HG02610 (cell line): ENCODE measurements at regions not wholly inside any gene's neighbourhood (a gene's known extent, or its start where the extent isn't known, plus 50 kb on each side); places are given as distances from the start of the nearest gene placed in this dataset.

Experiments
- ATAC-seq: cut with Tn5 transposase; IDR thresholded peaks from one replicate; pipeline ENCODE4 v1.9.1; 2021; ENCODE audit warnings: mild to moderate bottlenecking, moderate library complexity; ENCODE audit not compliant: unreplicated experiment

DNA sequence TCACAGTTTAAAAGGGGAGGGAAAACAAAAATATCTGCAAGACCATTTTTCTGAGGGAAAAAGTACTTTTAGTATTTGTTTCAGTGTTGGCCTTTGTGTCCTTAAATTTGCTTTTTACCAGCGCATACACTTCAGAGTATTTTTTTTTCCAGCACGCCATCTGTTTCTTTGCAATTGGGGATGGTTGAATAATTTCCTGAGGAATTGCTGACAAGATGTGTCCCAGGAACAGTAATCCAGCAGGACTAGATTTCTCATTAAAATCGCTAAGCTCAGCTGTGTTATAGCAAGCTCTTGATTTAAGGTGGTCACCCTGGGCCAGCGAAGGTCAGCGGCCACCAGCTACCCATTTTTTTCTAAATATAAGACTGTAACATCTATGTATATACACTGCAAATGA, 156.9 kb upstream of the RHOBTB1 start:
- ATAC-seq: no peak

DNA sequence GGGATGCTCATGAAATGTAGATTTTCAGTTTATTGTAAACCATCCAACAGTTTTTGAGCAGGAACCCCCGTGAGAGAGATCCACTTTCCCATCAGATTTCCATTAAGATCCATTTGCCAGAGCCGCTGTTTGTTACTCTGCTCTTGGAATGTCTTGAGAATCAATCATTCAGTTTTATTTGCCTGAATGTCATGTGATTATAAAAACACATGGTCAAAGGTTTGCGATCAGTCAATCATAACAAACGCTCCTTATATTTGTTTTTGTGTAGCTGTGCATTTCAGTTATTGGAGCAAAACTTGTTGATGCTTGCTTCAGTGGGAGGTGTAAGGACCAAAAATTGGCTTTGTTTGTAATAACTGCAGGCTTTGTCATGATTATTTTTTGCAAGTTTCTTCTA, 155.8 kb upstream of the RHOBTB1 start:
- ATAC-seq: no peak

DNA sequence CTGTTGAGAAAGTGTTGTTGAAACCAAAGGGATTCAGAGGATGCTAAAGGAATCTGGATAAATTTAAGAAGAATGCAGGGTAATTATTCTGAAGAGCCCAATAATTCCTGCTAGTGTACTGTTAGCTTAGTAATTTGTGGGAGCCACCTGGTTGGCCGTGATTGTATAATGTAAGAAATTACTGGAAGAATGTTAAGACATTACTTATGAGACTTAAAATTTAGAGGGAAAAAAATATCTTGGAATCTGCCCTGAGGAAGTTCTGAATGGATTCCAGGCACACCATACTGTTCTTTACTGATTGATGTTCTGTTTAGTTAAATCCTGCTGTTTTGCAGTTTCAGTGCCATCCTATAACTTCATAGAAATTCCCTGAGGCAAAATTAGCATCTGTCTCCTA, 155.0 kb upstream of the RHOBTB1 start:
- no peak for ATAC-seq

DNA sequence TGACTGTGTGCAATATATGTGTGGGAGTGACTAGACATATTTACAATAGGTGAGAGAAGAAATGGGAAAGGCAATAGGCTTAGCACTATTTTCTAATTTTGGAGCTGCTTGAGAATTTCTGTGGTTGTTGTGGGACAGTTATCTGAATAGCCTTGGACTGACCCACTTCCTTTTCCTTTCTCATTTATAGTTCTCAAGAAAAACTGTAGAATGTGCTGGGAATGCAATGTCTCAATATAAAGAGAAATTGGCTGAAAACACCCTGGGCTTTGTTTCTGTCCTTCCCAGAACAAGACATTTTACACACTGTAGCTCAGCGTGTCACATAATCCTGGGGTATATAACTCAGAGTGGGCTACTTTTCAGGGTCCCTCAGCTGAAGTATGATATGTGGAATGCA, 153.0 kb upstream of the RHOBTB1 start:
- ATAC-seq: no peak

DNA sequence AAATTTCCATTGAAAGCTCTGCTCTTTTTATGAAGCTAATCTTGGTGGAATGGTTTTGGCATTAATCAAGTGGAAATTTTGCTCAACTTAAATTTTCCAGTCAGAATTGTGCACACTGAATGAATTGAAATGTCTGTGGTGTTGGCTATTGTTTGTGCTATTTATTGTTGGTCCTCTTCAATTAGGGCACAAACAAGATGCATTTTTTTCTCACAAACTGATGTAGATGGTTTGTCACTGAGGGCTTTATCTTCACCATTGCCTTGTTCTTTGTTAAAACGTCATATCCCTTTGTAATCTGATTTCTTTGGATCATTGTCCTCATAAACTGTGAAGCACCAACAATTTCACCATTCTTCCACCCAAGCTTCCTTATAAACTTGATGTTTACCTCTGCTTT, 152.1 kb upstream of the RHOBTB1 start:
- ATAC-seq: no peak

DNA sequence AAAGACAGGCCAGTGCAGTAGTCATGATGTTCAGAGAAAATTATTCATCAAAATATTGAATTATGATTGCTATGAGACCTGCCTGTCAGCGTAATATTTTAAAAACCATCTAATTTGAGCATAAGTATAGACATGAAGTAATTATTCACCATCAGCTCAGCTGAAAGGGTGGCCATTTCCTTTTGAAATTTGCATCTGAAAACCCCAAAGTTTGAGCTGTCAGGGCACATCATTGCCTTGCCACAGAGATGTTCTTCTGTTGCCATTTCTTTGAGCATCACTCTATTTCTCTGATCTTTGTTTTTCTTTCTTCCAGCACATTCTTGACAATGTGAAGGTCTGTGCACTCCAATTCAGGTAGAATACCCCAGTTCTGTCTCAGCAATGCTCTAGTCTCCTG, 147.5 kb upstream of the RHOBTB1 start:
- ATAC-seq: no peak

DNA sequence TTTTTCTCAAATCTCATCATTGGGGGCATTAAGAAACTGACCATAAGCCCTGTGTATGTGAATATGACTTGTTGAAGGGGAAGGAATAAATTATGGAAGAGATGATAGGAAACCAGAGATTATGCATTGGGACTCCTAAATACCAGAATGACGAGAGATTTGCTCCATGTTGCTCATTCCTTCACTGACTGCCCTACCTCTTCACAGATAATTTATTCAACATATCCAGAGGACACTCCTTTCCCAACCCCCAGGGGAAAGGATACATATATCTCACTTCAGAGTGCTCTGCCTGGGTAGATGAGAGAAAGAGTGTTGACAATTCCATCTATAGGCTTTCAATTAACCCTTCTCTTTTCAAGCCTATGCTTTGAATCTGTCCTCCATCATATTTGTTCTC, 145.3 kb upstream of the RHOBTB1 start:
- no peak for ATAC-seq

DNA sequence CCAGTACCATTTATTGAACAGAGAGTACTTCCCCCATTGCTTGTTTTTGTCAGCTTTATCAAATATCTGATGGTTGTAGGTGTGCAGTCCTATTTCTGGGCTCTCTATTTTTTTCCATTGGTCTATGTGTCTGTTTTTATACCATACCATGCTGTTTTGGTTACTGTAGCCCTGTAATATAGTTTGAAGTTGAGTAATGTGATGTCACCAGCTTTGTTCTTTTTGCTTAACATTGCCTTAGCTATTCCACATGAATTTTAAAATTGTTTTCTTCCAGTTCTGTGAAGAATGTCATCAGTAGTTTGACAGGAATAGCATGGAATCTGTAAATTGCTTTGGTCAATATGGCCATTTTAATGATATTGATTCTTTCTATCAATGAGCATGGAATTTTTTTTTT, 140.5 kb upstream of the RHOBTB1 start:
- no peak for ATAC-seq

DNA sequence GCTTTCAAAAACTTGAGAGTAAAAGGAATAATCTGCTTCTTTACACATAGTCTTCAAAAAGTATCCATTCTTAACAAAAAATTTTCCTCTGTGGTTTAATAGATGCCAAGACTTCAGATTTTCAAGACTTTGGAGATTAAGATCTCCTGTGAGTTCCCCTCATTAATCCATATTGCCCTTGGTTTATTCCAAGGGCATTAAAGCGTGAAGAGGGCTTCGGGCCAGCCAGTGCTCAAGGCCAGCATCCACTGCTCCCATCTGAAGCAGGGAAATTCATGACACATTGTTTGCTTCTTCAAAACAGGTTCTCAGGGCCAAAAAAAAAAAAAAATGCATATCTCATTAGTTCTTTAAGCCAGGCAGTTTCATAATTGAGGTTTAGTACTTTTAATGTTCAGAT, 137.3 kb upstream of the RHOBTB1 start:
- no peak for ATAC-seq

DNA sequence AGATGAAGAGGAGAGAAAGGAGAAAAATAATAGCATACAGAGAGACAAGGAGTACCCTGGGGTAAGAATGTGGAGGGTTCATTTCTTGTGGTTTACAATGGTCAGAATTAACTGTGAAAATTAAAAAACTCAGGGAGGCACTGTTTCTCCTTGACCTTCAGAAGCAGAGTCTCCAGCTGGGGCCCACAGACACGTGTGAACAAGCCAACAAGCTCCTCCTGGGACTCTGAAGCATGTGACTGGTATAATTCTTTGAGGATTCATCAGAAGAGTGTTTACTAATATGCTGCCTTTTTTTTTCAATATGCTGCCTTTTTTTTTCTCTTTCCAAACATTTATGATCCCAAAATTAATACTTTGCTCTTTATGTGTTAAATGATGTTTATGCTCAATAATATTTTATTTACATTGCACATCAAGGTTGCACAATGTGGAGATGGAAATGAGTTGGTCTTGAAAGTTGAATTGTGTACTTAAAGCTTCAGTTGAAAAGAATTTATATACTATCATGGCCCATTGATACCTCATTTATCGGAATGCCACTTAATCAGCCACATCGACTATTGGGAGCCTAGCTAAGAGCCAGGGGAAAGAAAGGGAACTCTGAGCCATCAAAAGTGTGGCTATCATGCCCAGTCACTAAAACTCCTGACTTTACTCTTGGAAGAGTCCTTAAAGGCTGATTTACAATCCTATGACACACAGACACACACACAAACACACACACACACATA, 134.7 kb upstream of the RHOBTB1 start:
- no peak for ATAC-seq

DNA sequence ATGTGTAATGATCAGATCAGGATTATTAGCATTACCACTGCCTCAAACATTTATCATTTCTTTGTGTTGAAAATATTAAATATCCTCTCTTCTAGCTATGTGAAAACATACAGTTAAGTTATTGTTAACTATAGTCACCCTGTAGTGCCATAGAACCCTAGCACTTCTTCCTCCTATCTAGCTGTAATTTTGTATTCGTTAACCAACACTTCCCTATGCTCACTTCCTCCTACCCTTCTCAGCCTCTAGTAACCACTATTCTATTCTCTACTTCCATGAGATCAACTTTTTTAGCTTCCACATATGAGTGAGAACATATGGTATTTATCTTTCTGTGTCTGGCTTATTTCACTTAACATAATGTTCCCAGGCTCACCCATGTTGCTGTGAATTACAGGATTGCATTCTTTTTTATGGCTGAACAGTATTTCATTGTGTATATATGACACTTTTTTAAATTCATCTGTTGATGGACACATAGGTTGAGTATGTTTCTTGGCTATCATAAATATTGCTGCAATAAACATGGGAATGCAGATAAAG, 132.7 kb upstream of the RHOBTB1 start:
- no peak for ATAC-seq

DNA sequence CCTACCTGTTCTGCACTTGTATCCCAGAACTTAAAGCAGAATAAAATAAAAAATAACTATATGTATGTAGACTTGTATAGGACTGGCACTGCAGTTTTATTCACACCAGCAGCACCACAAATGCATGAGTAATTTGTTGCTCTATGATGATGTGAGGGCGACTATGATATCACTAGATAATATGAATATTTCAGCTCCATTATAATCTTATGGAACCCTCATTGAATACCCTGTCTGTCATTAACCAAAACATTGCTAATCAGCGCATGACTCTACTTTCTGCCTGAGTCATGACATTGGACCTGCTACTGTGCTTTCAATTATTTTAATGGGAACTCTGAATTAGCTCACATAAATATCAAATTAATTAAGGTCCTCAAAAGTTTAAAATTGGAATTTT, 129.4 kb upstream of the RHOBTB1 start:
- ATAC-seq: no peak

DNA sequence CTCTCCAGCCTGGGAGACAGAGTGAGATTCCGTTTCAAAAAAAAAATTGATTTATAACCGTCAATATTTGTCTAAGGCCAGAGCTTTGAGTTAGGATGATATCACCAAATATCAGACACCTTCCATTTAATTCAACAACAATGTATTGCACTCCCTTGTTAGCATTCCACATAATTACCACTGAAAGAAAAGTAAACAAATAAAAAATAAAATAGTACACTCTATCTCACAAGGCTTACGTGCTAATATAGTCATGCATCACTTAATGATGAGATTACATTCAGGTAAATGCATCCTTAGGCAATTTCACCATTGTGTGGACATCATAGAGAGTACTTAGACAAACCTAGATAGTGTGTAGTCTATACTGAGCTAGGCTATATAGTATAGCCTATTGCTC, 127.6 kb upstream of the RHOBTB1 start:
- ATAC-seq: no peak

DNA sequence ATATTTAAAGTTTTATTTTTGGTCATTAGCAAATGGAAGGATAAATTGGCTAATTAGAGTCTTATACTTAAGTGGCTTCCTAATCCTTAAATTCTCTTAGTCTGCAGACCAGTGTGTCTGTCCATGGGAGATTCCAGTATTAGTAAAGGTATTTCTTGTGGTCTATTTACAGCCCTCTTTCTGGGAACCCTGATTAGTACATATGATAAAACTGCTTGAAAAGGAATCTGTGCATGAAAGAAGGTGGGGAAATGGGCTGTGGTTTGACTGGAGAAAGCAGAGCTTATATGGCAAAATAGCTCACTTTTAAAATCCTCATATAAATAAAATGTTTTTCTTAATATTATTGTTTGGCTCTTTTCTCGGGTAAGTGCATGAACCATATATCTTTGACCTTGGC, 124.5 kb upstream of the RHOBTB1 start:
- no peak for ATAC-seq

DNA sequence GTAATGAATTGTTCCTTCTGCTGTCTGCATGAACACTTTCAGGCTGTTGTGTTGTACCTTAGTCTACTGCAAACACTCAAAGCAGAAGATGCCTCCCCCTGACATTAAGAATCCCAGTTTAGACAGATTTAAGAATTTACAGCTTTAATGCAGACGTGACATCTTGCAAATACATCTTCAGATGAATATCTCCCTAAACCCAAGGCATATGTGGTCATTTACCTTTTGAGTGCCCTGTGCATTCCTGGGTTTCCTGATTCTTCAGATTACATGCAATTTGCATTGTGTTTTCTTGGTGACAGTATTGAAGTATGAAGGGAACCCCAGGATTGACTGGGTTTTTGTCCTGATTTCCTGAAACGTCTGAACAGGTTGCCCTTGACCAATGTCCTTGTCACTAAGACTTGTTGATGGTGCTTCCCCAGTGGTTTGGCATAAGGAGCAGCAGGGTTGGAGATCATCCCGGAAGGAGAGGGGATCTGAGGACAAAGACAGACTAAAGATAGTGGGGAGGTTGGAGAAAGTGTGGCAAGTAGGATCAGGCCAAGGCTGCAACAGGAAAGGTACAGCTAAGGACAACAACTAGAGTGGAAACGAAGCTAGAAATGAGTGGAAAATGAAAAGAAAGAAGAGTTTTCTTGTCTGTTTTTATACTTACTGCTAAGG, 123.8 kb upstream of the RHOBTB1 start:
- ATAC-seq: no peak

DNA sequence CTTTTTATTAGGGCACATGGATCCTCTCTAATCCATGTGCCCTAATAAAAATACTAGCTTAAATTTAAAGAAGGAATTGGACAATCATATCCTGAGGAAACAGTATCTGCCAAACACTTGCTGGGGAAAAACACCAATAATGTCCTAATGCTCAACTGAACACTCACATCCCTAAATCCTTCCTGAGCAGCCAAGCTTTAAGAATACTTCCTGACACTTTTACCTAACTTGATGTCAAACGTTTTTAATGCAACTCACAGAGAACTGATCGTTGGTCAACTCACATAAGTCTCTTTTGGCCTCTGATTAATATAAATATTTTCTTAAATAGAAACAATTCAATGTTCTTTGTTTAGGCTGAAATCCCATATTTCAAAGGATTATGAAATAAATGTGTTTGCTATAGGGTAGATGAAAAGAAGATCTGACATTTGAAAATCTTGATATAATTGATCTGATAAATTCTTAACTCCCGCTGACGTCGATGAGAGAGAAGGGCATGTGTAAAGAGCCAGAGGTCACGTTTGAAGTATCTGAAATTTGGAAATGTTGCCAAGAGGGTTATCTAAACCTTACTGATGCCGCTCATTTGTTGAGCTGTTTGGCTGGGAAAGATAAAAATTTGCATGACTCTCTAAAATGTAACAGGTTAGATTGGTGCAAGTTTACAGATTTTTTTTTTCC, 122.8 kb upstream of the RHOBTB1 start:
- ATAC-seq: no peak

DNA sequence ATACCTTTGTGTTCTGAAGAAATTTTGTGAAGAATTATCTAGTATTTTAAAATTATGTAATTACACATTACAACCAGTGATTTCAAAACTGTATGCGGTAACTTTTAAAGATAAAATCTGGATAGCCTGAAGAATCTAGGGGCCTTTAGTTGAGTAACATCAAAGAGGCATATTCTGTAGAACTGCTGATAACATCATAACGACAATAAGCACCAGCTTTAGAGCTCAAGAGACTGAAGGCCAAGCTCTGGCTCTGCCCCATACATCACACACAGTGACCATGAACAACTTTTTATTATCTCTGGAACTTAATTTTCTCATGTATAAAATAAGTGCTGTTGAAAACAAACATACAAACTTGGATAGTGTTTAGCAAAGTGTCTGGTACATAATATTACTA, 121.1 kb upstream of the RHOBTB1 start:
- ATAC-seq: no peak

DNA sequence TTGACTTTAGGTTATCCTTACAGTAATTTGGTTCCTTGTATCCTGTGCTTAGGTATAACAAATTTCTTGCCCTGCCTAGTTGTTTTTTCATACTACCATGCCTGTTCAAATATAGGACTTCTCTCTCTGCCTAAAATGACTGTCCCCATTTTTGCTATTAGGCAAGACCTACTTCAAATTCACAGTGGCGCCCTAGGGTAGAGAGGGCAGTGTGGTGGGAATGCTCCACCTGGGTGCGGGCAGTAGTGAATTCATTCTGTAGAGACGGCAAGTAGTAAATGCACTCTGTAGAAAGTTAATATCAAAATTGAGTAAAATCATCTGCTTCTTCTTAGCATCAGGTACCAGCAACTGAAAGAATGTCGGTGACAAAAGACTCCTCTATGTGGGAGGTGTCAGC, 120.4 kb upstream of the RHOBTB1 start:
- ATAC-seq: no peak

DNA sequence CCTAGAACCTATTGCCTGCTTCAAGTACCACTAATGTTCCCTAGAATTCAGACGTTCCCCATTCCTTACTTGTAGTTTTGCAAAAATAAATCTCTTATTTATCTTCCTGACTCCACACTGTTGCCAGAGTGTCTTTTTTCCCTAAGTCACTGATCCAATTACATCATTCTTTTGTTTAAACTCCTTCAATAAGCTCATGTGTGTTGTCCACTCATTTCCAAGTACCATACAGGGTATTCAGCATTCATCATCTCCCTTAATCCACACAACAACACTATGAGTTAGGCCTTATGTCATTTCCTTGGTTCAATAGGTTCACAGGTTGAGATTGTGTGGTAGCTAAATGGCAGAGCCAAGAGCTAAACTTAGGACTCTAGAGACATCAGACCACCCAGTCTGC, 119.9 kb upstream of the RHOBTB1 start:
- no peak for ATAC-seq

DNA sequence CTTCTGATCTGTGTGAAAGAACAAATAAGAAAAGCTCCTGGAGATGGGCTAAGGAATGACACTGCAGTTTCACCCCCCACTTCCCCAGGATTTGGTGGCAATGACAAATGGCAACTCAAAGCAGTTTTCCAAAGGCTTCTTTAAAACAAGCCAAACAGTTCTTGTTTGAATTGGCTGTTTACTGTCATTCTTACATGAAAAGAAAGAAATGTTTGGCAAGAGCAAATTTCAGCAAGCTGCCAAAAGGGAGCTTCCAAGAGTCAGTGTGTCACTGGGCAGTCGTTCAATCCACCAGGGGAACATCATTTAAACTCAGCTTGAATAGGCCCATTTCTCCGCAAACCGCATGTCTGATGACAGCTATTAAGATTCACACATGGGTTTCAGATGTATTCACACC, 119.0 kb upstream of the RHOBTB1 start:
- no peak for ATAC-seq

DNA sequence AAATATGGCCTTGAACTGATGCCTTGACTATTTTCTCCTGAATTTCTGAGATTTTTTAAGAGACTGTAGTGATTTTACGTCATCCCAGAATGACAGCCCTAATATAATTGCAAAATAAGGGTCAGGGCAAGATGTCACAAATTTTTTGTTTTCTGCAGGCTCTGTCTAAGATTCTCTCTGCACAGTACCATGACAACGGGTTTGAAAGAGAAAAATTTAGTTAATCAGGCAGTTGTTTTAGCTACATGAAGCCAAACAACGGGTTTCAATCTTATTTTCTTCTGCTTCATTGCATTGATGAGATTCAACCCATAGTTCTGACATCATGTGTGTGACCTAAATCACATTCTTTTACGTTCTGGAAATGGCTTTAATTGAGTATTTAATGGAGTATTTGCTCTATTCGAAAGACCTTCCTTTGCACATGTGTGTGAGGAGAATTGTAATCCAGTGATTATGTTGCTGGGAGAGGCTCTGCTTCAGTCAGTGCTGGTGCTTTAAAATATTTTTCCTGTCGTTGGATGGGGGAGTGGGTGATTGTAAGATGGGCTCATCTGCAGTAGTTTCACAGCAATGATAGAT, 118.0 kb upstream of the RHOBTB1 start:
- ATAC-seq: no peak

DNA sequence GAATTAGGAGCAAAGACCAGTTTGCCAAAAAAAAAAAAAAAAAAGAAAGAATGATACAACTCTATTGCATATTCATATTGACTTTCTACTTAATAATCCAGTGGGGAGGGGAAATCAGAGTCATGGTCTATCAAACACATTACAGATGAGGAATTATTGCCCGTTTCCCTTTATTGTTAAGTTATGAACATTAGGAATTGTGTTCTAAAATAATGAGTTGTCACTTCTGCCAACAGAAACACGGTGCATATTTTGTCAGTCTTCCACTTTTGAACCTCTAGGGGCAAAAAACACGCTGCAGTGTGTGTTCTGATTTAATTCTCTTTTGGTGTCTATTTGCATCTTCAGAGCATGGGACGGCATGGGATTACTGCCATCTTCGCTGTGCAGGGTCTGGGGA, 115.7 kb upstream of the RHOBTB1 start:
- ATAC-seq: no peak
